HG02938 (cell line): ENCODE measurements at regions not wholly inside any gene's neighbourhood (a gene's known extent, or its start where the extent isn't known, plus 50 kb on each side); places are given as distances from the start of the nearest gene placed in this dataset.
A peak's percentile ranks its signal among the peaks of the same experiment; 100 is the strongest.

Experiments used
- ATAC-seq: cut with Tn5 transposase; IDR thresholded peaks from one replicate; pipeline ENCODE4 v1.9.1; 2021; ENCODE audit warnings: mild to moderate bottlenecking, moderate library complexity; ENCODE audit not compliant: unreplicated experiment

DNA sequence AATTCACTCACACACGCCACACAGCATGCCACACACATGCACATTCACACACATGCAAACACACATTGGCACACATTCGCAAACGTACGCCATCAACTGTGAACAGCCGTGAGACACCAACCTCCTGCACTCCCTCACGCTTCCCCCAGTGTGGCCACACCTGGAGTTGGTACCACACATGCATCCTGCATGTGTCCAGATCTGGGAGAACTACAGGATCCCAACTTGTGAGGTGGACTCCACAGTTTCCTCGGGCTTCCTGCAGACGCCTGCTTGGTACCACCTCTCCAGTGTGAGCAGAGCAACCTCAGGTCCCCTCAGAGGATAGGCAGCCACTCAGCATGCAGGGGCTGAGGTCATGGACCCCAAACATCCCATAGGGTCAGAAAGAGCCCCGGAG lies 239.0 kb downstream of the EIPR1 start:
- no peak for ATAC-seq

DNA sequence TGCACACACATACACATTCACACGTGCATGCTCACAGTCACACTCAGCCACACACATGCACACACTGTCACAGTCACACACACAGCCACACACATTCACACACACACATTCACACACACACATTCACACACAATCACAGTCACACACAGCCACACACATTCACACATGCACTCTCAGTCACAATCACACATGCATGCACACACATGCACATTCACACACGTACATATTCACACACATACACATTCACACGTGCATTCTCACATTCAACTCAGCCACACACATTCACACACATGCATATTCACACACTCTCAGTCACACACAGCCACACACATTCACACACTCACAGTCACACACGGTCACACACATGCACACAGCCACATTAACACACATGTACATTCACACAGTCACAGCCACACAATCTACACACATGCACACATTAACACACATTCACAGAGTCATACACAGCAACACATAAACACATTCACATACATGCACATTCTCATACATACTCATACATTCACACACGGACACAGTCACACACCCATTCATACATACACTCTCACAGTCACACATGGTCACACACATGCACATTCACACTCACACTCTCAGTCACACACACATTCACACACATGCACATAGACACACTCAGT lies 239.8 kb downstream of the EIPR1 start:
- no peak for ATAC-seq

DNA sequence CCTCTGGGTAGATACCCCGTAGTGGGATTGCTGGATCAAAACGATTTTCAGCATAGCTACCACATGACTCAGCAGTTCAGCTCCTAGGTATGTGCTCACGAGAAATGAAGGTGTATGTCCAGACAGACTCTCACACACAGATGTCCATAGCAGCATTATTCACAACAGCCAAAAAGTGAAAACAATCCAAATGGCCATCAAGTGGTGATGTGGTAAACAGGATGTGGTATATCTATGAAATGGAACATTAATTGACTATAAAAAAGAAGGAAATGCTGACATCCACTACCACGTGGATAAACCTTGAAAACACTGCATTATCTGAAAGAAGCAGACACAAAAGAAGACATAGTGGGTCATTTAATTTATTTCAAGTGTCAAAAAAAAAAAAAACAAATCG lies 241.9 kb downstream of the EIPR1 start:
- no peak for ATAC-seq

DNA sequence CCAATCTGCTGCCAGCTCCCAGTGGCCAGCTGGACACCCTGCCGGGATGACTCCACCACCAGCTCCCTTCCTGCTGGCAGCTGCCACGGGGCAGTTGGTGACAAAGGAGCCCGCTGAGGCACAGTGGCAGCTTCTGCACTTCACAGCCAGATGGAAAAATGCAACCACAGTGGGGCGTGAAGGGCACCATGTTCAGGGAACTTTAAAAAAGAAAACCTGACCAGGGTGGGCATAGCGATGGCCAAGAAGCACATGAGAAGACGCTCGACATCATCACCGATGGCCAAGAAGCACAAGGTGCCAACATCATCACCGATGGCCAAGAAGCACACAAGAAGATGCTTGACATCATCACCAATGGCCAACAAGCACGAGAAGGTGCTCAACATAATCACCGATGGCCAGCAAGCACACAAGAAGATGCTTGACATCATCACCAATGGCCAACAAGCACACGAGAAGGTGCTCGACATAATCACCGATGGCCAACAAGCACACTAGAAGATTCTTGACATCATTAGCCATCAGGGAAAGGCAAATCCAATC lies 243.5 kb downstream of the EIPR1 start:
- no peak for ATAC-seq

DNA sequence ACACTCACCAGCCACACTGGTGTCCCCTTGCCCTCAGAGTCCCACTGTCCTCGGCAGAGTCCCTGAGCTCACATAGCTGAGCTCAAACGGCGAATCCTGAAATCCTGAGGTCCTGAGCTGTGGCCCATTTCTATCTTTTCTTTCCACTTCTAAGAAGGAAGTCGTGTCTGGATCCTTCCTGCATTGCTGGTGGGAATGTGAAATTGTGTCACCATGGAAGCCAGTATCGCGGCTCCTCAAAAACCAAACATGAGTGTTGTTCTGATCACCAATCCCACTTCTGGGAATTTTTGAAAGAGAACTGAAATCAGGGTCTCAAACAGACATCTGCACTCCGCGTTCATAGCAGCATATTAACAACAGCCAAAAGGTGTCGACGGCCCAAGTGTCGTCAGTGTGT lies 244.7 kb downstream of the EIPR1 start:
- no peak for ATAC-seq

DNA sequence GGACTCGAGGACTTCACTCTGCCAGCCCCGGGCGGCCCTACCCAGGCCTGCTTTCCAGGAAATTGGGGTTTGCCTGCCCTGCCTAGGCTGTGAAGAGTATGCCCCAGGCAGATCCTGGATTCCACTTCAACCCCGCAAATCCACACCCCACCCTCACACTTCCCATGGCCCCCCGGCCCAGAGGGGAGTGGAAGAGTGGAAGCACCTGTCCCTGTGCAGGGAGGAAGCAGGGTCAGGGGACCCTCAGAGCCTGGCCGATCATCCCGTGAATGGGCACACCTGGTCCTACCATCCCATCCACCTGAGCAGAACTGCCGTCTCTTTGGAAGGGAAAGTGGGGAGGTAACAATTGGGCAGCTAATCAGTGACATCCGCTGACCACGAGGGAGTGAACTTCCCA lies 245.2 kb downstream of the EIPR1 start:
- ATAC-seq: no peak

DNA sequence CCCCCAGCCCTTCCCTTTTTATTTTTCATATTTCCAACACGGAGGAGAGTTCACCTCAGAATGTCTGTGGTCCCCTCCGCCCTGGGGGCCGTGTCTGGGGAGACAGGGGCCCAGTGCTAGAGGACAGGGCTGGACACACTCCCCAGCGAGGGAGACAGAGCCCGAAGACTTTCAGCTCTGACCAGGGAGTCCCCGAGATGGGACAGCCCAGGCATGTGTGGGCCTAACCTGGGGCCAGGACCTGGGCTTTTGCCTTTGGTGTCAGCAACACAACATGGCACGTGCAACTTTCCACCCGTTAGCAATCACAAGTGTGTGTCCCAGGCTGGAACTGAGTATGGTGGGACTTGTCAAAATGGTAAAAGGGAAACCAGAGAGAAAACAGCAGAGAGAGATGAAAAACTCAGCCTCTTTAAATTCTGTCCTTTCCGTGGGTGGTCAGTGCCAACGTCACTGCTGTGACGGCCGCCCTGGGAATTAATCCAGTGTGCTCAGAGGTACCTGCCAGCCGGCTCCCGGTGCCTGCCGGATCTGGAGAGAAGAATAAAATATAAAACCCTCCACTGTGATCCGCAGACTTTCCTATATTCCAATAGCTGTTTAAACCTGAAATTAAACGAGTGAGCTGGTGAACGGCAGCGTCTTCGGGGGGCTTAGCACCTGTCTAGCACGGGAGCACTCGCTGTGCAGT lies 245.8 kb downstream of the EIPR1 start:
- ATAC-seq: no peak

DNA sequence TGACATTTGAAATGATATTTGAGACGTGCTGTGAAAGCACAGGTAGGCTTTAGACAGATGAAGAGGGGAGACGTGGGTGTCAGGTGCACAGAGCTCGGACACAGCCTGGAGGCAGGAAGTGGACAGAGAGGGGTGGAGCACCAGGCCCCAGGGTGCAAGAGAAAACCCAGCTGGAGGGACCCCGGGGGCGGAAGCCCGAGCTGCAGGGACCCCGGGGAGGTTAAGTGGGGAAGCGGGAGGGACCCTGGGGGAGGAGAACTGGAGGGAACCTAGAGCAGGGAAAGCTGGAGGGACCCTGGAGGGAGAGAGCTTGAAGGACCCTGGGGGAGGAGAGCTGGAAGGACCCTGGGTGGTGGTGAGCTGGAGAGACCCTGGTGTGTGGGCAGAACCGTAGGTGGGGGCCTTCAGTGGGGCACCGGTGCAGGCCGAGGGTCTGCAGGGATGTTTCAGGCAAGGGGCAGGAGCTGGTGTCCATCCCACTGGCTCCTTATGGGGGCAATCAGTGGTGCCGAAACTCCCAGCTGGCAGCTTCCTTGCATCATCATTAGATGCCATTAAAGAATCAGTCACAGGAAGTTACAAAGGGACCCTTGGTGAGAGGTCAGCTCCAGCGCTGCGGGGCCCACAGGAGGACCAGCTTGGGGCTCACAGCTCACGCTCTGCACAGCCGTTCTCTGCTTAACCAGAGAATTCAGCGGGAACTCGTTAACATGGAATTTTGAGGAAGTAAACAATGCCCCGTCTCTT lies 246.6 kb downstream of the EIPR1 start:
- no peak for ATAC-seq

DNA sequence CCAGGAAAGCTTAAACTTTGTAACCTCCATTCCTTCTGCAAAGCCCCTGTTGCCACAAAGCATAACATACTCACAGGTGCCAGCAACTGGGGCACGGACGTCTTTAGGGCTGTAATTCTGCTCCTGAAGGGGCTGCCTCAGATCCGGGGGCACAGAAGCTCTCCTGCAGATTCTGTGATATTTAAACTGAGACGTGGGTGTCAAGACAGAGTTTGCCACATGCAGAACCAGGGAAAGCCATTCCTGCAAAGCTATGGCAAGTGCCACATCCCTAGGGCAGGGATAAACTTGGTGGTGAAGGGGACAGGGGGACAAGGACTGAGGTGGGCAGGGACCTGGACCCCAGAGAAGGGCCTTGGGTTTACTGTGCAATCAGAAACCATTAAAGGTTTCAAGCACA lies 247.2 kb downstream of the EIPR1 start:
- no peak for ATAC-seq

DNA sequence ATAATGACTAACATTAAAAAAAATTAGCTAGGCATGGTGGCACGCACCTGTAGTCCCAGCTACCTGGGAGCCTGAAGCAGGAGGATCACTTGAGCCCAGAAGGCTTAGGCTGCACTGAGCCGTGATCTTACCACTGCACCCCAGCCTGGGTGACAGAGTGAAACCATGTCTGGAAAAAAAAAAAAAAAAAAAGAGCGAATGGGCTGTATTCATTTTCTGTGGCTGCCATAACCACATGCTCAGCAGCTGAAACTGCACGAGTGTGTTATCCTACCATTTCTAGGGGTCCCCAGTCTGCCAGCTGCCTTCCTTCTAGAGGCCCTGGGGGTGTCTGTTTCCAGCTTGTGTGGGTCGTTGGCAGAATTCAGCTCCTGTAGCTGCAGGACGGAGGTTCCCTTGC lies 247.8 kb downstream of the EIPR1 start:
- no peak for ATAC-seq

DNA sequence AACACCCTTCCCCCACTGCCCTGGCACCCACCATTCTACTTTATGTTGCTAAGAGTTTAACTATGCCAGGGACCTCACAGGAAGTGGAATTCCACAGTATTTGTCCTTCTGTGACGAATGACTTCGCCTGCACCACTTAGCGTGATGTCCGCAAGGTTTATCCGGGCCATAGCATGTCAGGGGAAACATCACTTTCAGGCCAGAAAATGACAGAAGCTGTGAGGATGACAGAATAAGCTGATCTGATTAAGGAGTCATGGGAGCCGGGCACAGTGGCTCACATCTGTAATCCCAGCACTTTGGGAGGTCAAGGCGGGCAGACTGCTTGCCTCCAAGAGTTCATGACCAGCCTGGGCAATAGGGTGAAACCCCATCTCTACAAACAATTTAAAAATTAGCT lies 248.8 kb downstream of the EIPR1 start:
- ATAC-seq: no peak

DNA sequence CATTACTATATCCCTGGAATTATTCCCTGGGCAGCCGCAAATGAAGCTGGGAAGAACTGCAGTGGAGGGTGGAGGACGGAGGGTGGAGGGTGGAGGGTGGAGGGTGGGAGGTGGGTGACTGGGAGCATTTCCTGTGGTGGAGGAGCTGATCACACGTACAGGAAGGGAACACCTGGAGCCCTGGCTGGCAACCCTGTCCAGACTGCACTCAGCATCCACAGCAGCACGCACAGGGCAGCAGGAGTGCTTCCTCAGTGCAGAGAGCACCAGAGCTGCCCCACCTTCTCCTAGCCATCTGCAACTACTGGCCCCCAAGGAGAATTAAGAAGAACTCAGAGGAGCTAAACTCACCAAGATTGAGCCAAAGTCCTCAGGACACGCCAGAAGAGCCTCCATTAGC lies 249.9 kb downstream of the EIPR1 start:
- ATAC-seq: no peak

DNA sequence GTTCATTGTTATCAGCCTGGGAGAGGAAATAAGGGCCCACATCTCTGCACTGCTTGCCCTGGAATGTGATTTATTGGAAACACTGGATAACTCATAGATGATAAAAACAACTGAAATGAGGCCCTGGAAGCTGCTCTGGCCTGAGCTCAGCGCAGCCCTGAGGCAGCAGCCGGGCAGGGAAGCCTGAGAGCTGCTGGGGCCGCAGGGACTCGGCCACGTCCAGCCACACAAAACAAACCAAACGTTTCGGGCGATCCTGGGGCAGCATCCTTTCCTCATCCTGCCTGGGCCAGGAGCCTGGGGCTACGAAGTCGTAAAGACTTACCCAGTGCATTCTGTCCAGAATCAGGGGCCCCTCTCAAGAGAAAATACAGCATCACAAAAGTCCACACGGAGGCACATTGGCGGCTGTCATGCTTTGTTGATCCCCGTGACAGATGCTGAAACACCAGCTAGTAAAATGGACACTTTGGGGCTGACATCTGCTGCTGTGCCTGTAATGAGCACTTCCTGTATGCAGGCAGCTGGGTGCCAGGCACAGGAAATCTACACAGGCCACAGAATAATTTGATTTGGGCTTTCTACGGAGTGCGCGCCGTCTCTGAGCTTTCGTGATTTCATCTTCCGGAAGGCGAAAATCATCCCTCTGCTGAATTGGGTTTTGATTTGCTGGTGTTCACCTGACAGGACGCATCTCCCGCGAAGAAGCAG lies 250.6 kb downstream of the EIPR1 start:
- ATAC-seq: peak; percentile 49

DNA sequence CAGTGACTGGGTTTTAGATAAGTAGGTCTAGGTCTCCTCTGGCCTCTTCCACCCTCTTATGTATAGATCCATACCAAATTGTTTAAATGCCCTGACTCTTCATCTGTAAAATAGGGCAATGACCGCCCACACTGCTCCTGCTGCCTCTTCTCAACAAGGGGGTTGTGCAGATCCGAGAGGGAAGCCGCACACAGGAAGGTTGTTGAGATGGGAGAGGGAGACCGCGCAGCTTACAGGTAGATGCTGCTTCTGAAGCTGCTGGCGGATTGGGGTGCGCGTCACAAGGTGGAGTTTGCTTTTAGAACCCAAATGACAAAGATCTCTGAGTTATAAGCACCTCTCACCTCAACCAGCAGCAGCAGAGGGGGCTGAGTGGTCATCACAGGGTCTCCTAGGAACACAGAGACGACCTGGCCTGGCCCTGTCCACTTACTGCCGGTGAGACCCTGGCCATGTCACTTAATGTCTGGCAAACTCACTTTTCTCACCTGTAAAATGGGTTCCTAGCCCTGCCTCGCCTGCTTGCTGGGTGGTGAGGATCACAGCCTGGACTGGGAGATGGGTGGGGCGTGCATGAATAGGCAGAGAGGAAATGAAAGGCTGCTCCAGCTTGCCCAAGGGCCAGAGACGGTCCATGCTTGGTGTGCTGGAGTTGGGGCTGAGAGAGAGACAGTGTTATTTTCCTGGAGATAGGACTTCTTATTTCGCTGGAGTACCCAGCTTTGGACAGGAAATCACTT lies 251.3 kb downstream of the EIPR1 start:
- ATAC-seq: no peak

DNA sequence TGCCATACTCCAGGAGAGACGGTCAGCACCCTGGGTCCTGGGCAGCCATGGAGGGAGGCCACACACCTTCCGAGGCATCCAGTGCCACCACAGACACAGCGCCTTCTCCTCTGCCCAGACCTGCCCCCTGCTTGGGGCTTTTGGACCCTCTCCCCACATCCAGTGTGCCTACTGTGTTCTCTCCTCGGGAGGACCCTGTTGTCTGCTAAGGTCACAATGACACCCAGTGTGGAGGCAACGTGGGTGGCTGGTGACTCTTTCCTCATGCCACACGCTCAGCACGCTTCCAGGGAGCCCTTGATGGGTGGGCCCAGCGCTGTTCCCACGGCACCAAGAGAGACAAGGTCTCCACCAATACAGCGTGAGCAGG lies 251.9 kb downstream of the EIPR1 start:
- no peak for ATAC-seq

DNA sequence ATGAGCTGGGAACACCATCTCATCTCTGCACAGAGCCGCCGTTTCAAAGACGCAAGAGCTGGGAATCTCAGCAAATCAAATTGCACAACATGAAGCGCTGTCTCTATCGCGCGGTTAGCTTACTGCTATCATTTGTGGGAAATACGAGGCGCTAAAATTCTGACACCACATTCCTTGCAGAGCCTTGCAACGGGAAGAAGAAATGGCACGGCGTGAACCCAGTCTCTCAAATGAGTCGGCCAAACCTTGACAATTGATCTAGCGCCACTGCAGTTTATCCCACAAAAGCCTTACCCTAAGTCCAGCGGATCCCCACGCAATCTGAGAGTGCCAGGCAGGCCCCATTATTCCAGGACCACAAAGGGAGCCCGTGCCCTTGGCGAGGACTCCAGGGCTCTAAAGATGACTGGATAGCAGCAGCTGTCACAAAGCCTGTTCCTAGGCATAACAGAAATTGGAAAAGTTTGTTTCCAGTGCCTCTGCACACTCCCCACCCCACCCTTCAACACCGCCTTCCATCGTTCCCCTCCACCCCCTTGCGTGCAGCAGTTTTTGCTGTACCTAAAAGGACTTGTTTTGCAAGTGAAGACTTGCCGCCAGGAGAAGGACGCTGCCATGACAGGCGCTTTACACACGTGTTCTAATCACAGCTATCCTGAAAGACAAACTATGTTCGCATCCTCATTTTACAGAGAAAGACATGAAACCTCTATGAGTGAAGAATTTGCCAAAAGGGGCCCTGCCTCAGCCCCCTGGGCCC lies 252.4 kb downstream of the EIPR1 start:
- ATAC-seq: no peak

DNA sequence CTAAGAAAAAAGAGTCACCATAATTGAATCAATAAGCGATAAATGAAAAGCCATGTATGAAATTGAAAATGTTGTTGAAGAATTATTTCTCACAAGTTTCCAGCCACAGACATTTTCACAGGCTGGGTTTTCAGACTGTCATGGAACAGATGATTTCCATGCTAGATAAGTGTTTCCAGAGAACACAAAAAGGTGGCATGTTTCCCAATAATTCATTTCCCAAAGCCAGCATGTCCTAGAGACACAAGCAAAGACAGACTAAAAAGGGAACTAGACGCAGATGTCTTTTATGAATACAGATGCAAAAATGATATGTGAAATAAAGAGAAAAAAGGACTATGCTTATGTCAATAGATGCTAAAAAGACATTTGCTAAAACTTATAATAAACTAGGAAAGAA lies 255.1 kb downstream of the EIPR1 start:
- no peak for ATAC-seq

DNA sequence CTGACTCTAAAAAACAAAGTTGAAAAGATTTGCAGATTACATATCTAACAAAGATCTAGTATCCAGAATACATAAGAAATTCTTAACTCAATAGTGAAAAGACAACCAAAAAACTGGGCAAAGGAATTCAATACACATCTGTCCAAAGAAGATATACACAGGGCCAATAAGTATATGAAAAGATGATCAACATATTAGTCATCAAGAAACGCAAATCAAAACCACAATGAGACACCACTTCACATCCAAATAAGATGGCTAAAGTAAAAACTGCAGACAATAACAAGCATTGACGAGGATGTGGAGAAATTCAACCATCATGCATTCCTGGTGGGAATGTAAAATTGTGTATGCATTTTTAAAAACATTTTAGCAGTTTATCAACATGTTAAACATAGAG lies 256.0 kb downstream of the EIPR1 start:
- ATAC-seq: no peak

DNA sequence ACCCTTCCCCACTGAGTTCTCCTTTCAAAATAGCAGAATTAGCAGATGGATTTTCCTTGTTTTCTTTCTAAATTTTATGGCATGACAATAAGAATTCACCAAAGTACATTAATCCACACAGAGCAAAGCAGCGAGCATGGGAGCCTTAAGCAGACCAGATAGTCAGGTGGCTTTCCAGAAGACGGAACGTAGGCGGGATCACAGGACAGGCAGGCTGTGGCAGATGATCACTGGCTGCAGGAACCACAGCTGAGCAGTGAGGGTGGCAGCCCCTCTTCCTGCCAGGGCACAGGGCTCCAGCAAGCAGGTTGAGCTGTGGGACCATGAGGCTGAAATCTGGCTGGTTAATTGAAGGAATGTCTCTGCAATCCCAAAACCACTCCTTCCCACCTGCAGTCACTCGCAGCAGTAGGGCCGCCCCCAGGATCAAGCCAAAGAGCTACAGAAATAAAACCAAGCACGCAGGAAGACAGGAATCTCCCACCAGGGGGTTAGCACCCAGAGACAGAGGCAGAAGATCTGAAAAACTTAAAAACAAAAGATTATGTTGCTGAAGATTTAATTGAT lies 259.9 kb downstream of the EIPR1 start:
- no peak for ATAC-seq

DNA sequence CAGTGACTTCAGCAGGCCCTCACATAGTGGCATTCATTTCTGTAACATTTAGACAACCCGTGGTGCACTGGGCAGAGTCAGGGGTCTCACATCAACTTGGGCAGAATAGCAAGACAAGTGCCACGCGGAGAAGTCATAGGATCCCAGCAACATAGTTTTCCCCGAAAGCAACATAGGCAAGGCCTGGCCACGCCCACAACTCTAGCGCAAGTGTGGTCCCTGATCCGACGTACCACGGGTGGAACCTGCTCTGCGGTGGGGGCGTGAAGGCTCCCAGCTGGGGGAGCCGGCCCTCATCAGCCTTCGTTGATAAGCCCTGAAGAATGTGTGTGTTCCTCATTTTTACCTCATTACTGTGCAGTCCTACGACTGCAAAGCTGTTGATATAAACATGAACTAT lies 261.2 kb downstream of the EIPR1 start:
- no peak for ATAC-seq
